ENCODE measurements at regions not wholly inside any gene's neighbourhood (a gene's known extent, or its start where the extent isn't known, plus 50 kb on each side); places are given as distances from the start of the nearest gene placed in this dataset.

- POLR2A ChIA-PET (ENCODE audit: low non-redundant PET), result no interaction called here
- no peak for TF ChIP-seq CTCF (conservative IDR thresholded peaks at IDR 0.05; ENCODE audit: low read depth)
- no peak overlapping the region for H3K27ac ChIP-seq
- DNase-seq (ENCODE audit: low spot score), result no peak
- CTCF ChIA-PET, result no interaction called here
Observed at GRCh38 chr13:53204598-53204997, 176.0 kb downstream of the OLFM4 start.

- ChIA-PET POLR2A (ENCODE audit: low non-redundant PET) (no interaction called here), CTCF (interaction anchor here (0.6 to 1.2 kb wide), 6 partner anchors 9 to 1996 kb away, joined by 3 to 5 read pairs (median 4); no protein-coding TSS in a partner anchor)
- peak; percentile 29 for DNase-seq (ENCODE audit: low spot score)
- H3K27ac ChIP-seq, result no peak overlapping the region
- peak; percentile 31 for TF ChIP-seq CTCF (conservative IDR thresholded peaks at IDR 0.05; ENCODE audit: low read depth)
Observed at GRCh38 chr13:53206455-53206854, 177.8 kb downstream of the OLFM4 start.

- DNase-seq (ENCODE audit: low spot score), result no peak
- ChIA-PET POLR2A (ENCODE audit: low non-redundant PET) (no interaction called here), CTCF (interaction anchor here (1.2 kb wide), 1 partner anchor 8 kb away, joined by 4 read pairs; no protein-coding TSS in a partner anchor)
- no peak for TF ChIP-seq CTCF (conservative IDR thresholded peaks at IDR 0.05; ENCODE audit: low read depth)
- no peak overlapping the region for H3K27ac ChIP-seq
Observed at GRCh38 chr13:53207556-53207955, 178.9 kb downstream of the OLFM4 start.

- ChIA-PET POLR2A (ENCODE audit: low non-redundant PET) (no interaction called here), CTCF (no interaction called here)
- H3K27ac ChIP-seq, result no peak overlapping the region
- no peak for DNase-seq (ENCODE audit: low spot score)
- TF ChIP-seq CTCF (conservative IDR thresholded peaks at IDR 0.05; ENCODE audit: low read depth), result no peak
Observed at GRCh38 chr13:53214433-53214832, 185.8 kb downstream of the OLFM4 start.

- DNase-seq (ENCODE audit: low spot score), result no peak
- TF ChIP-seq CTCF (conservative IDR thresholded peaks at IDR 0.05; ENCODE audit: low read depth), result no peak
- ChIA-PET CTCF (interaction anchor here (0.6 to 0.8 kb wide), 2 partner anchors 9 to 10 kb away, joined by 4 read pairs; no protein-coding TSS in a partner anchor), POLR2A (ENCODE audit: low non-redundant PET) (no interaction called here)
- H3K27ac ChIP-seq, result no peak overlapping the region
Observed at GRCh38 chr13:53215563-53215962, 186.9 kb downstream of the OLFM4 start.

- POLR2A ChIA-PET (ENCODE audit: low non-redundant PET), result no interaction called here
- DNase-seq (ENCODE audit: low spot score), result no peak
- no peak for TF ChIP-seq CTCF (conservative IDR thresholded peaks at IDR 0.05; ENCODE audit: low read depth)
- CTCF ChIA-PET, result no interaction called here
- H3K27ac ChIP-seq, result no peak overlapping the region
Observed at GRCh38 chr13:53216773-53217172, 188.2 kb downstream of the OLFM4 start.

GRCh38 chr13:53217194-53217593, 188.6 kb downstream of the OLFM4 start:
- ChIA-PET POLR2A (ENCODE audit: low non-redundant PET) (no interaction called here), CTCF (no interaction called here)
- H3K27ac ChIP-seq, result no peak overlapping the region
- no peak for DNase-seq (ENCODE audit: low spot score)
- no peak for TF ChIP-seq CTCF (conservative IDR thresholded peaks at IDR 0.05; ENCODE audit: low read depth)
